MM.1S (cell line): ENCODE measurements at regions not wholly inside any gene's neighbourhood (a gene's known extent, or its start where the extent isn't known, plus 50 kb on each side); places are given as distances from the start of the nearest gene placed in this dataset.

Experiments used
- EZH2 ChIP-seq: fragments of 300-600 bp; sonication (generic); optimal IDR thresholded peaks from 2 replicates; pipeline ENCODE3; 2017; ENCODE audit warnings: low read depth, mild to moderate bottlenecking, antibody characterized with exemption, low read length, mixed read lengths
- EZH2phosphoT487 ChIP-seq: fragments of 300-600 bp; sonication (generic); IDR thresholded peaks from 2 replicates; pipeline ENCODE4 v1.6.1; 2018; ENCODE audit warnings: antibody characterized with exemption, low read length
- TF ChIP-seq, protein P1 (sequence below): fragments of 300-600 bp; sonication (generic); IDR thresholded peaks from 2 replicates; pipeline ENCODE4 v1.5.1; 2016; ENCODE audit warnings: antibody characterized with exemption, low read length, mixed read lengths

GRCh38 chr5:165626161-165626560 is 2120.7 kb downstream of the MAT2B start:
- TF ChIP-seq, protein P1, sequence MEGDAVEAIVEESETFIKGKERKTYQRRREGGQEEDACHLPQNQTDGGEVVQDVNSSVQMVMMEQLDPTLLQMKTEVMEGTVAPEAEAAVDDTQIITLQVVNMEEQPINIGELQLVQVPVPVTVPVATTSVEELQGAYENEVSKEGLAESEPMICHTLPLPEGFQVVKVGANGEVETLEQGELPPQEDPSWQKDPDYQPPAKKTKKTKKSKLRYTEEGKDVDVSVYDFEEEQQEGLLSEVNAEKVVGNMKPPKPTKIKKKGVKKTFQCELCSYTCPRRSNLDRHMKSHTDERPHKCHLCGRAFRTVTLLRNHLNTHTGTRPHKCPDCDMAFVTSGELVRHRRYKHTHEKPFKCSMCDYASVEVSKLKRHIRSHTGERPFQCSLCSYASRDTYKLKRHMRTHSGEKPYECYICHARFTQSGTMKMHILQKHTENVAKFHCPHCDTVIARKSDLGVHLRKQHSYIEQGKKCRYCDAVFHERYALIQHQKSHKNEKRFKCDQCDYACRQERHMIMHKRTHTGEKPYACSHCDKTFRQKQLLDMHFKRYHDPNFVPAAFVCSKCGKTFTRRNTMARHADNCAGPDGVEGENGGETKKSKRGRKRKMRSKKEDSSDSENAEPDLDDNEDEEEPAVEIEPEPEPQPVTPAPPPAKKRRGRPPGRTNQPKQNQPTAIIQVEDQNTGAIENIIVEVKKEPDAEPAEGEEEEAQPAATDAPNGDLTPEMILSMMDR, result no peak
- TF ChIP-seq EZH2 (no peak), EZH2phosphoT487 (no peak)
